ENCODE measurements at regions not wholly inside any gene's neighbourhood (a gene's known extent, or its start where the extent isn't known, plus 50 kb on each side); places are given as distances from the start of the nearest gene placed in this dataset.

DNA sequence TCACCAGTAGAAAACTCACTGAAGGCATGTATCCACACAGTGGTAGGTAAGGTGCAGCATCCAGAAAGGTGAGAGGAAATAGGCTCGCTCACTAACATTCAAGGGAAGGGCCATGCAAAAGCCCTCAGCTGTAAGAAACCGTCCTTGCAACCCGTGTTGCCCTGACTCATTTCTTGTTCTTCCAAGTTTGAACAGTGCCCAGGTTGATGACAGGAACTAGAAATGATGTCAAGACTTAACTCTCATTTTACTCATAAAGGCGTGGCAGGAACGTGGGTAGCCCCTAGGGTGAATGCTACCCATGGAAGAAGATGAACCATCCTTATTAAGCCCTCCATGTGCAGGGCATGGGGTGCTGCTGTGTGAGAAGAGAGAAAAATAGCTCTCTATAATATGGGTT lies 187.6 kb downstream of the CD83 start:
- Mint-ChIP-seq H3K4me1 (ENCODE audit: low read depth) (peaks cover 17% of the 10 kb centered on the region), H3K27me3 (ENCODE audit: low read depth) (peaks cover 6% of the 10 kb centered on the region), H3K9me3 (no peaks in the 10 kb centered on the region), H3K4me3 (no peak overlapping the region), H3K36me3 (ENCODE audit: insufficient read depth in 2 of 2) (no peaks in the 10 kb centered on the region), H3K27ac (no peak overlapping the region)
- peak; percentile 45 for DNase-seq
- ATAC-seq (replicated peaks in 1 of 2): peak; percentile 97 to 98

DNA sequence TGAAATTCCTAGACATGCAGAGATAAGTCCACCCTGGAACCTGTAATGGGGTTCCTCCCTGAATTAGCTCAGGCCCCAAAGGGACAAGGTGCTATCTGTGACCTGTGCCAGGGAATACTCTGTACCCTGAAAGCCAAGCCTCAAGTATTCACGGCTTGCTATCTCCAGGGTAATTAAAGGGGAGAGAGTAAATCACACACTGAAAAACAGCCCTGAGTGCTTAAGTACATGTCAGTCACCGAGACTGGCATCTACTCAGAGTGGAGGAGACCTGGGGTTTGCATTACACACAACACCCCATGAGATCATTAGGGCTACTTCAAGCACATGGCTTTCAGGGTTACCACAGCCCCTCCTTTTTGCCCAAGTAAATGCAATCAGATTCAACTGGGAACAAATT lies 188.1 kb downstream of the CD83 start:
- Mint-ChIP-seq H3K27me3 (ENCODE audit: low read depth) (peaks cover 6% of the 10 kb centered on the region), H3K4me3 (no peak overlapping the region), H3K27ac (no peak overlapping the region), H3K36me3 (ENCODE audit: insufficient read depth in 2 of 2) (no peaks in the 10 kb centered on the region), H3K4me1 (ENCODE audit: low read depth) (peaks cover 17% of the 10 kb centered on the region), H3K9me3 (no peaks in the 10 kb centered on the region)
- ATAC-seq (replicated peaks in 1 of 2) (peak in 1 of 2 donors; percentile 9), DNase-seq (no peak)

DNA sequence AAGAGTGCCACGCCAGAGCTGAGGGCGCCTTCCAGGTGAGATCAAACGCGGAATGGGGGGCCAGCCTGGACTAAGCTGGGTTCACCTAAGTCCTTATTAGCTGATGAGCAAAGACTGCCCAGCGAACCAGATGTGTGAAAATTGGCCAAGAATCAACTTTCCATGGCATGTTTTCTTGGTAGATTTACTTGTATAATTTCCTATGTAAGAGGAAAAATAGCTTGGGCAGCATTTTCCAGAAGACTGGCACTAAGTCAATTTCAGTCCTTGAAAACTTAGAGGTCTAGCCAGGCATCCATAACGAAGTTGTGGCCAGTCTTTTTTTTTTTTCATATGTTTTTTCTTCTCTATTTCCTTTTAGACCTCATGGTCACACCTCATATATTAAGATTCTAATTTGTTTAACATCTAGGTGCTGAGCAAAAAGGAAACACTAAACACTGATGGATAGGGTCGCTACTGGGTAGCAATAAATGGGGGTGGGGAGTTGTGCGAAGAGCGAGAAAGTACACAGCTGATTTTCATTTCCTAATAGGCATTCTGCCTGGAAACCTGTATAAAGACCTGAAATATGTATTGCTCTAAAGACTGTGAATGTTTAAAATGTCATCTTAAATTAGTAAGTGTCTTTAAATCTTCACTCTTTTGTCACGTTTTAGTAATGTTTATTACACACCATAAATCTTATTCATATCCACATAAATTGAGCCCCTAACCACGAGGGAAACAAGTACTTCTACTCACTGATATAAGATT lies 188.8 kb downstream of the CD83 start:
- peaks cover 6% of the 10 kb centered on the region for H3K27me3 Mint-ChIP-seq (ENCODE audit: low read depth)
- ATAC-seq (replicated peaks in 1 of 2) (no peak), DNase-seq (no peak)
- peaks cover 17% of the 10 kb centered on the region for H3K4me1 Mint-ChIP-seq (ENCODE audit: low read depth)
- no peaks in the 10 kb centered on the region for H3K9me3 Mint-ChIP-seq
- no peak overlapping the region for H3K27ac Mint-ChIP-seq
- no peak overlapping the region for H3K4me3 Mint-ChIP-seq
- no peaks in the 10 kb centered on the region for H3K36me3 Mint-ChIP-seq (ENCODE audit: insufficient read depth in 2 of 2)

DNA sequence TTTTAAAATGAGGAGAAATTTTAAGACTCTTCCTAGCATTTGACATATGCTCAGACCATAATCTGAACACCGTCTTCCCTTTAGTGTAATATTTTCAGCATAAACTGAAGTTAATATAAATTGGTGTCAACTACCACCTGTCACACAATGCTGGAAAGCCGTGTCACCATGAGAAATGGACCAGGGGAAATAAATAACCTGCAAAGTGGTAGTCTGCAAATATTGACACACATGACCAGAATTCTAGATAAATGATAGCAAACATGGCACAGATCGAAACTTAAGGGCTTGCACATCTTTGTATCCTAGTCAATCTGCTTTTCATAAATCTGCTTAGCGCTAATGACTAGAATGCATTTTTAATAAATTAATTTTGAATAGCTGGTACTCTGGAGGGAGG lies 191.9 kb downstream of the CD83 start:
- Mint-ChIP-seq H3K36me3 (ENCODE audit: insufficient read depth in 2 of 2) (no peaks in the 10 kb centered on the region), H3K27ac (no peak overlapping the region), H3K4me1 (ENCODE audit: low read depth) (peaks cover 23% of the 10 kb centered on the region), H3K27me3 (ENCODE audit: low read depth) (peaks cover 6% of the 10 kb centered on the region), H3K4me3 (no peak overlapping the region), H3K9me3 (no peaks in the 10 kb centered on the region)
- no peak for ATAC-seq (replicated peaks in 1 of 2)
- DNase-seq: no peak

DNA sequence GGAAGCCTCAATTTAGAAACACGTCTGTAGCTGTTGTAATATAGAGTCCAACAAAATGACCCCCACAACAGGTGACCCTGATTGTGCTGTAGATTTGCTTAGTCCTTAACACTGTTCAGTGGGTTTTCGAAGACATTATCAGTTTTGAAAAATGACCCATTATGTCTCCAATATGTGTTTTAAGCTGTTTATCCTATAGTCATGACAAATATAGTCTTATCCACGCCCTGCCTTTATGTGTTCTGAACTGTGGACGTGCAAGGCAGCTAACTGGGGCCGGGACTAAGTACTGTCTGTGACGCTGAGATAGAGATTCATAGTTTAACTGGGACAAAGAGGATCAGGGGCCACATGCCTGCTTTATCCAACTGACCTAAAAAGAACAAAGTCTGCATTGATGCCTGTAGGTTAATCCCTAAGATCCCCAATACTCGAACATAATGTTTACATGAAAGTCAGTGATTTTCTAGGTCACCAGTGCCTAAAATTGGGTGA lies 192.4 kb downstream of the CD83 start:
- Mint-ChIP-seq H3K9me3 (no peaks in the 10 kb centered on the region), H3K27ac (no peak overlapping the region), H3K27me3 (ENCODE audit: low read depth) (peaks cover 6% of the 10 kb centered on the region), H3K4me1 (ENCODE audit: low read depth) (peaks cover 23% of the 10 kb centered on the region), H3K36me3 (ENCODE audit: insufficient read depth in 2 of 2) (no peaks in the 10 kb centered on the region), H3K4me3 (no peak overlapping the region)
- DNase-seq (no peak), ATAC-seq (replicated peaks in 1 of 2) (no peak)

DNA sequence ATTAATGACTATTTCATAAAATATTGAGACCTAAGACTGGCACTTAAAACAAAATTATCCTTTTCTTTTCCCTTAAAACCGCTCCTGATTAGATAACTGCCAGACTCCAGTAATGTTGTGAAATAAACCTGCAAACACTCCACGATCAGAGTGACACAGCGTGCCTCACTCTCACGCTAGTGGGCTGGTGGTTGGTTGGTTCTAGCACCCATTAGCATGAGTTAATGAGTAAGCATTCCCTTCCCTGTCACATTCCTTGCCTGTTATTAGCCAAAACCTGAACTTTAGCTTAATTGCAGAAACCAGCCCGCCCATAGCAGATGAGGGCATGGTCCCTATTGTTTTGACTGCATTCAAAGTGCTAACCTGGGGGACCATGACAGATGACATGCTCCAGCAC lies 193.4 kb downstream of the CD83 start:
- Mint-ChIP-seq H3K4me3 (no peak overlapping the region), H3K27me3 (ENCODE audit: low read depth) (peaks cover 6% of the 10 kb centered on the region), H3K9me3 (no peaks in the 10 kb centered on the region), H3K36me3 (ENCODE audit: insufficient read depth in 2 of 2) (no peaks in the 10 kb centered on the region), H3K4me1 (ENCODE audit: low read depth) (peaks cover 19% of the 10 kb centered on the region), H3K27ac (no peak overlapping the region)
- DNase-seq (no peak), ATAC-seq (replicated peaks in 1 of 2) (no peak)

DNA sequence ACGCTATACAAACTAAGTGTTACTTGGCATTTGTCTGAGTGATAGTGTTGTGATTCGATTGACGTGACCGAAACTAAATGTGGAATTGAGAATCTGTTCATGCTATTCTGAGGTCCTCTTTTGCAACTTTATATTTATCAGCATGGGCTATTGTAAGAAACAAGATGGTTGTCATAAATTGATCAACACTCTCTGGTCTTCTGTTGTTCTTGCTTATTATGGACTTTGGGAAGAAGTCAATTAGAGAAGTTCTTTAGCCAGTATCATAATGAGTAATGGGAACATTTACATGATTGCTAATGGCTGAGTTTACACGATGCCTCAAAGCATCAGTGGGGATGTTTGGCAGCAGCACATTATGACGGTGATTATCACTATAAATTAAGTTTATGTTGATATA lies 195.0 kb downstream of the CD83 start:
- Mint-ChIP-seq H3K4me1 (ENCODE audit: low read depth) (peaks cover 29% of the 10 kb centered on the region), H3K36me3 (ENCODE audit: insufficient read depth in 2 of 2) (no peaks in the 10 kb centered on the region), H3K27me3 (ENCODE audit: low read depth) (peaks cover 6% of the 10 kb centered on the region), H3K27ac (no peak overlapping the region), H3K9me3 (no peaks in the 10 kb centered on the region), H3K4me3 (no peak overlapping the region)
- ATAC-seq (replicated peaks in 1 of 2) (no peak), DNase-seq (no peak)

DNA sequence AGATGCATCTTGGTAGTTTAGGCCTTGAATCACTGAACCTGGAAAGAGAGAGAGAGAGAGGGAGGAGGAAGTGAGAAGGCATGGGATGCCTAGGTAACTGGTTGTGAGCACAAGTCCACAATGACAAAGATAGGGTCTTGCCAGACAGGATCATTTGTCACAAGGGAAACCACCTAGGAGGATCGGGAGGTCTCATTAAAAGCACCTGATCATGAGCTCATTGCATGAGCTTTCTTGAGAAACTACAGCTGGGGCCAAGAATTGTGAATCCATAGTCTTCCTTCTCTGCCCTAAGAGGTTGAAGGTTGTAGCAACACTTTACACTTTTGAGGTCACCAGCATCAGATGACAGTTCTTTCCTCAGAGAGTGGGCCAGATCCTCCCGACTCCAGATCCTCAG lies 195.7 kb downstream of the CD83 start:
- H3K4me1 Mint-ChIP-seq (ENCODE audit: low read depth): peaks cover 32% of the 10 kb centered on the region
- ATAC-seq (replicated peaks in 1 of 2) (peak in 1 of 2 donors; percentile 30), DNase-seq (no peak)
- no peaks in the 10 kb centered on the region for H3K9me3 Mint-ChIP-seq
- no peak overlapping the region for H3K27ac Mint-ChIP-seq
- no peaks in the 10 kb centered on the region for H3K36me3 Mint-ChIP-seq (ENCODE audit: insufficient read depth in 2 of 2)
- peaks cover 5% of the 10 kb centered on the region for H3K27me3 Mint-ChIP-seq (ENCODE audit: low read depth)
- no peak overlapping the region for H3K4me3 Mint-ChIP-seq

- no peak for ATAC-seq (replicated peaks in 1 of 2)
- Mint-ChIP-seq H3K9me3 (no peaks in the 10 kb centered on the region), H3K27ac (no peak overlapping the region), H3K36me3 (ENCODE audit: insufficient read depth in 2 of 2) (no peaks in the 10 kb centered on the region), H3K4me3 (no peak overlapping the region), H3K27me3 (ENCODE audit: low read depth) (peaks cover 10% of the 10 kb centered on the region), H3K4me1 (ENCODE audit: low read depth) (peaks cover 32% of the 10 kb centered on the region)
- no peak for DNase-seq
These were observed 197.8 kb downstream of the CD83 start for GRCh38 chr6:14315353-14315752.

GRCh38 chr6:14316651-14317386 lies 199.2 kb downstream of the CD83 start:
- Mint-ChIP-seq H3K27me3 (ENCODE audit: low read depth) (peaks cover 12% of the 10 kb centered on the region), H3K4me3 (no peak overlapping the region), H3K36me3 (ENCODE audit: insufficient read depth in 2 of 2) (no peaks in the 10 kb centered on the region), H3K27ac (no peak overlapping the region), H3K4me1 (ENCODE audit: low read depth) (peaks cover 32% of the 10 kb centered on the region), H3K9me3 (no peaks in the 10 kb centered on the region)
- peak; percentile 15 to 33 for DNase-seq
- peak; percentile 74 to 76 for ATAC-seq (replicated peaks in 1 of 2)

DNA sequence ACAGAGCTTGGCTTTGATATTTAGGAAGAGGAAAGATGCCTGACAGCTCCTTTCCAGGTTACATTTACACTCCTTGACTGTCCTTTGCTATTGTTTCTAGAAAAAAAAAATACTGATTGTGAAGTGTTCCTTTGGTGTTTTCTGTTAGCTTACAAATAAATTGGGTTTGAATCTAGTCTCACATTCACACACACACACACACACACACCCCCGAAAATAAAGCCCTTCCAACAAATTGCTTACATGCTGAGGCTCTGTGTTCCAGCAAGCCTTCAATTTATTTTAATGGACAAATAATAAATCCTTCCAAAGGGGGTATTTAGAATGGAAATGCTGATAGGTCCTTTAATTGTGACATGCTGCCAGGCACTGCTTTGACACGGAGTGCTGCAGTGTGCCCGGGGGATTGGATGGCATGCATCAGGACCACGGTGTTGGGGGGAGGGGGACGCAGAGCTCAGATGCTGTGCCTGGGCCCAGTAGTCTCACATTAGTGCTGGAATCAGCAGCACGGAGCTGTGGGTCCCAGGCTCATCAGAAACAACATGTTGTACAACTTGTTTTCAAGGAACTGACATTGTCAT lies 199.9 kb downstream of the CD83 start:
- Mint-ChIP-seq H3K4me3 (no peak overlapping the region), H3K4me1 (ENCODE audit: low read depth) (peaks cover 35% of the 10 kb centered on the region), H3K27me3 (ENCODE audit: low read depth) (peaks cover 19% of the 10 kb centered on the region), H3K27ac (no peak overlapping the region), H3K9me3 (no peaks in the 10 kb centered on the region), H3K36me3 (ENCODE audit: insufficient read depth in 2 of 2) (no peaks in the 10 kb centered on the region)
- no peak for DNase-seq
- no peak for ATAC-seq (replicated peaks in 1 of 2)

DNA sequence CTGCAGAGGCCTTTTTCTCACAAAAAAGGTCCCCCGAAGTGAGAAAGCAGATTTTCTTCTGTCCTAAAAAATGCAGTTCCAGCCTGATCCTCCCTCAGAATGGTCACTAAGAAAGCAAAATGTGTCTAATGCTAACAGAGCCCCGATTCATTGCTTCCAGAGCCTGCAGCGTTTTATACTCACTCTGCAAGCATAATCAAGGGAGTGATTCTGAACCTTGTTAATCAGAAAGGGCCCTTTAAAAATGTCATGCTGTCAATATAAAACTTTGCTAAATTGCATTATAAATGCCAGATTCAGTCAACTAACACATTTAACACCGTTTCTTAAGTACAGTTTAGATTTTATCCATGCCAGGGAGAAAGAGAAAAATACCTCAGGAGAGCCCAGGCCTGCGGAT lies 202.8 kb downstream of the CD83 start:
- Mint-ChIP-seq H3K27ac (no peak overlapping the region), H3K27me3 (ENCODE audit: low read depth) (peaks cover 25% of the 10 kb centered on the region), H3K9me3 (no peaks in the 10 kb centered on the region), H3K4me1 (ENCODE audit: low read depth) (peaks cover 39% of the 10 kb centered on the region), H3K4me3 (no peak overlapping the region), H3K36me3 (ENCODE audit: insufficient read depth in 2 of 2) (no peaks in the 10 kb centered on the region)
- DNase-seq (no peak), ATAC-seq (replicated peaks in 1 of 2) (no peak)

DNA sequence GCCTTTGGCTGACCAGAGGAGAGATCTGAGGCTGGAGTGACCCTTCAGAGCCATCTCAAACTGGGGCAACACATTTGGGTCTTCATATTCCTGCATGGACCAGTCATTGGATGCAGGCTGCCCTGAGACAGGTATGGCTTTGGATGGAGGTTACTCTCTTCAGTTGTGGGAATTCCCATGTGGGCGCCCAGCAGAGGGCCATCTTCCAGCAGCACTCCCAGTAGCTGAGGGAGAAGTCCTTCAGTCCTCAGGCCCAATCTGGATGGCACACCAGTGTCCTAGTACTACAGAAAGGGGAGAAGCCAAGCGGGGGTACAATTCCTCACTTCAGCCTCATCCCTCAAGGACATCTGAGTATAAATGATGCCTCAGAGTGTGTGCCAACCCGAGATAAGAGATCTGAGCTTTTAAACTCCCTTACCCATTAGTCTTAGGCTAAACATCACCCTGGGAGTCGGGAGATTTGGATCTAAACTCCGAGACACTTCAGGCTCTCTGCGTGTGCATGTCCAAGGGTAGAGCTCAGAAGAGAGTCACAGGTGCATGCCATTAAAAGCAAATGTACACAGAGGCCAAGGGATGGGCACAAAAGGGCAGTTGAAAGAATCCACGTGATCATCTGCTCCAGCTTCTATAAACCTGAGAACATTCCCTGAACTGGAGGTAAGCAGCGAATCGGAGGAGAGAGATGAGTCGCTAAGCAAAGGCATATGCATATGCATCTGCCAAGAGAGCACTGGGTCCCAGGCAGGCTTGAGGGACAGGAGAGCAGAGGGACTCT lies 204.6 kb downstream of the CD83 start:
- peak overlapping the region in 1 of 2 donors; percentile 25 for H3K4me3 Mint-ChIP-seq
- no peaks in the 10 kb centered on the region for H3K9me3 Mint-ChIP-seq
- no peaks in the 10 kb centered on the region for H3K36me3 Mint-ChIP-seq (ENCODE audit: insufficient read depth in 2 of 2)
- DNase-seq (no peak), ATAC-seq (replicated peaks in 1 of 2) (no peak)
- peaks cover 35% of the 10 kb centered on the region for H3K4me1 Mint-ChIP-seq (ENCODE audit: low read depth)
- H3K27me3 Mint-ChIP-seq (ENCODE audit: low read depth): peaks cover 25% of the 10 kb centered on the region
- no peak overlapping the region for H3K27ac Mint-ChIP-seq

Measured in activated T-cell treated with anti-CD3 and anti-CD28 coated beads, Interleukin-2, amount 50 U/mL, for 72 hours (primary cell).